ENCODE measurements at regions not wholly inside any gene's neighbourhood (a gene's known extent, or its start where the extent isn't known, plus 50 kb on each side); places are given as distances from the start of the nearest gene placed in this dataset.

DNA sequence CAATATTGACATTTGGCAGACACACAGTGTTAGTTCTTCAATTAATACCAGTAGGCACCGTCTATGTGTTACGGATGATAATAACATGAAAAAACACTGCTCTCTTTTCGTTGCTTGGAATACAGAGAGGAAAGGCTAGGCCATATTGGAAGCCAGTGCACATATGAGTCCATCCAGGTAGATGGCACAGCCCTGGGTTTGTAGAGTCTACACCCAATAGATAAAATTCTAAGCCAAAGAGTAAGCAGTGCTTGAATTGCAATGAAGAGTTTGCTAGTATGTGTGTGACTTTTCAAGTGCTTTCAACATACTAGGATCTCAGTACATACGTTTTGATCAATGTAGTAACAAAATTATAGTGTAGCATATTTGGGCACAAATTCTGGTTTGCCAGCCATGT, 243.3 kb upstream of the AVPR1A start:
- FAIRE-seq (no peak), DNase-seq (ENCODE audit: low read depth, low spot score) (no peak), ATAC-seq (no peak)
- no peak overlapping the region for H3K9ac ChIP-seq (ENCODE audit: control insufficient read depth, insufficient read depth, low read length)
- WGBS (ENCODE audit: insufficient coverage, insufficient replicate concordance, low lambda C conversion rate, missing lambda C conversion rate) = 47% methylated on average over 4 of the region's 4 CpGs
- H2AFZ ChIP-seq (ENCODE audit: control insufficient read depth, low read depth, low read length) = no peak overlapping the region
- no peak overlapping the region for H3K4me2 ChIP-seq (ENCODE audit: control insufficient read depth, insufficient read depth)
- TF ChIP-seq SIX5 (IDR thresholded peaks at IDR 0.05; ENCODE audit: low read depth, low read length, severe bottlenecking) (no peak), EZH2 (IDR thresholded peaks at IDR 0.05; ENCODE audit: borderline replicate concordance, control insufficient read depth, low read depth, low read length) (no peak)
- TF ChIP-seq, protein P1, sequence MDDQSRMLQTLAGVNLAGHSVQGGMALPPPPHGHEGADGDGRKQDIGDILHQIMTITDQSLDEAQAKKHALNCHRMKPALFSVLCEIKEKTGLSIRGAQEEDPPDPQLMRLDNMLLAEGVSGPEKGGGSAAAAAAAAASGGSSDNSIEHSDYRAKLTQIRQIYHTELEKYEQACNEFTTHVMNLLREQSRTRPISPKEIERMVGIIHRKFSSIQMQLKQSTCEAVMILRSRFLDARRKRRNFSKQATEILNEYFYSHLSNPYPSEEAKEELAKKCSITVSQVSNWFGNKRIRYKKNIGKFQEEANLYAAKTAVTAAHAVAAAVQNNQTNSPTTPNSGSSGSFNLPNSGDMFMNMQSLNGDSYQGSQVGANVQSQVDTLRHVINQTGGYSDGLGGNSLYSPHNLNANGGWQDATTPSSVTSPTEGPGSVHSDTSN (IDR thresholded peaks at IDR 0.05; ENCODE audit: insufficient replicate concordance, low read depth, low read length) = no peak
- TF ChIP-seq, protein P2, sequence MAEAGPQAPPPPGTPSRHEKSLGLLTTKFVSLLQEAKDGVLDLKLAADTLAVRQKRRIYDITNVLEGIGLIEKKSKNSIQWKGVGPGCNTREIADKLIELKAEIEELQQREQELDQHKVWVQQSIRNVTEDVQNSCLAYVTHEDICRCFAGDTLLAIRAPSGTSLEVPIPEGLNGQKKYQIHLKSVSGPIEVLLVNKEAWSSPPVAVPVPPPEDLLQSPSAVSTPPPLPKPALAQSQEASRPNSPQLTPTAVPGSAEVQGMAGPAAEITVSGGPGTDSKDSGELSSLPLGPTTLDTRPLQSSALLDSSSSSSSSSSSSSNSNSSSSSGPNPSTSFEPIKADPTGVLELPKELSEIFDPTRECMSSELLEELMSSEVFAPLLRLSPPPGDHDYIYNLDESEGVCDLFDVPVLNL (IDR thresholded peaks at IDR 0.05; ENCODE audit: low read depth, low read length) = no peak
- no peaks in the 10 kb centered on the region for H3K79me2 ChIP-seq (ENCODE audit: control insufficient read depth, insufficient read depth, low read length)
- intact Hi-C loops (cut with micrococcal nuclease; ENCODE audit: unreplicated experiment) = no loop called here
- no peaks in the 10 kb centered on the region for H3K9me3 ChIP-seq (replicated peaks; ENCODE audit: control insufficient read depth, insufficient read depth, low read length)
- POLR2A ChIA-PET = no interaction called here
- in situ Hi-C loops (cut with MboI) = no loop called here
- BruUV-seq (replicated peaks) = no TSS peak
- CTCF ChIA-PET = no interaction called here
- SMC1A ChIA-PET (ENCODE audit: uncharacterized antibody, unreplicated experiment) = no interaction called here
- no peaks in the 10 kb centered on the region for H3K4me1 ChIP-seq (ENCODE audit: control insufficient read depth, insufficient read depth, low read length)
- RAD21 ChIA-PET (ENCODE audit: unreplicated experiment) = no interaction called here
- H4K20me1 ChIP-seq (ENCODE audit: control insufficient read depth, insufficient read depth) = no peaks in the 10 kb centered on the region
- no peaks in the 10 kb centered on the region for H3K36me3 ChIP-seq (ENCODE audit: control insufficient read depth in 2 of 2, insufficient read depth in 2 of 2, low read length in 1 of 2)
- H3K27me3 ChIP-seq (replicated peaks in 1 of 2; ENCODE audit: control insufficient read depth in 2 of 2, insufficient read depth in 2 of 2, low read length in 1 of 2) = no peaks in the 10 kb centered on the region
- H3K4me3 ChIP-seq = no peak overlapping the region
- H3K27ac ChIP-seq (ENCODE audit: control insufficient read depth, insufficient read depth) = no peak overlapping the region

DNA sequence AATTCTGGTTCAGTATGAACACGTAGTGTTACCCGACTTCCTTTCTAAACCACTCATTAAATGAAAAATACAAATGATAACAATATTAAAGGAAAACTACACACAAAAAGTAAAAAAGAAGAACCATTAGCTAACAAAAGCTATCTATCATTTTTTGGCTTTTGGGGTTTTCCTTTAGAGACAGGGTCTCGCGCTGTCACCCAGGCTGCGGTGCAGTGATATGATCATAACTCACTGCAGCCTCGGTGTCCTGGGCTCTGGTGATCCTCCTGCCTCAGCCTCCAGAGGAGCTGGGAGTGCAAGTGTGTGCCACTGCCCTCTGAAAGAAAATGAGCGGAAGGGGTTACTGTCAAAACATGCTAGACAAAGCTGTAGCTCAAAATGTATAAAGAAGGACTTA, 238.2 kb upstream of the AVPR1A start:
- ChIA-PET SMC1A (ENCODE audit: uncharacterized antibody, unreplicated experiment) (no interaction called here), CTCF (interaction anchor here (0.6 to 1.0 kb wide), 3 partner anchors 14 to 237 kb away, joined by 3 read pairs; no protein-coding TSS in a partner anchor), RAD21 (ENCODE audit: unreplicated experiment) (no interaction called here), POLR2A (interaction anchor here (1.1 kb wide), 1 partner anchor 11 kb away, joined by 3 read pairs; no protein-coding TSS in a partner anchor)
- 65% methylated on average over 7 of the region's 7 CpGs for WGBS (ENCODE audit: insufficient coverage, insufficient replicate concordance, low lambda C conversion rate, missing lambda C conversion rate)
- DNase-seq (ENCODE audit: low read depth, low spot score) (no peak), ATAC-seq (no peak), FAIRE-seq (no peak)
- H3K27ac ChIP-seq (ENCODE audit: control insufficient read depth, insufficient read depth) = no peak overlapping the region
- in situ Hi-C loops (cut with MboI) (no loop called here), intact Hi-C loops (cut with micrococcal nuclease; ENCODE audit: unreplicated experiment) (no loop called here)
- no peaks in the 10 kb centered on the region for H3K79me2 ChIP-seq (ENCODE audit: control insufficient read depth, insufficient read depth, low read length)
- H2AFZ ChIP-seq (ENCODE audit: control insufficient read depth, low read depth, low read length) = no peak overlapping the region
- no peaks in the 10 kb centered on the region for H3K27me3 ChIP-seq (replicated peaks in 1 of 2; ENCODE audit: control insufficient read depth in 2 of 2, insufficient read depth in 2 of 2, low read length in 1 of 2)
- no peak overlapping the region for H3K9ac ChIP-seq (ENCODE audit: control insufficient read depth, insufficient read depth, low read length)
- no peaks in the 10 kb centered on the region for H3K9me3 ChIP-seq (replicated peaks; ENCODE audit: control insufficient read depth, insufficient read depth, low read length)
- no peak overlapping the region for H3K4me2 ChIP-seq (ENCODE audit: control insufficient read depth, insufficient read depth)
- no peaks in the 10 kb centered on the region for H3K36me3 ChIP-seq (ENCODE audit: control insufficient read depth in 2 of 2, insufficient read depth in 2 of 2, low read length in 1 of 2)
- BruUV-seq (replicated peaks) = no TSS peak
- no peak overlapping the region for H3K4me3 ChIP-seq
- no peaks in the 10 kb centered on the region for H3K4me1 ChIP-seq (ENCODE audit: control insufficient read depth, insufficient read depth, low read length)
- no peaks in the 10 kb centered on the region for H4K20me1 ChIP-seq (ENCODE audit: control insufficient read depth, insufficient read depth)
- TF ChIP-seq CREM (IDR thresholded peaks at IDR 0.05; ENCODE audit: low read depth) (no peak), SIX5 (IDR thresholded peaks at IDR 0.05; ENCODE audit: low read depth, low read length, severe bottlenecking) (no peak), MTA3 (IDR thresholded peaks at IDR 0.05; ENCODE audit: borderline replicate concordance, low read length) (no peak), CHD1 (IDR thresholded peaks at IDR 0.05; ENCODE audit: low read depth, low read length) (no peak), POLR2A (IDR thresholded peaks at IDR 0.05; ENCODE audit: low read depth, low read length) (no peak), NFYA (IDR thresholded peaks at IDR 0.05; ENCODE audit: borderline replicate concordance, low read depth, low read length) (no peak), CBFB (IDR thresholded peaks at IDR 0.05; ENCODE audit: low read depth) (no peak)
- TF ChIP-seq, protein P3, sequence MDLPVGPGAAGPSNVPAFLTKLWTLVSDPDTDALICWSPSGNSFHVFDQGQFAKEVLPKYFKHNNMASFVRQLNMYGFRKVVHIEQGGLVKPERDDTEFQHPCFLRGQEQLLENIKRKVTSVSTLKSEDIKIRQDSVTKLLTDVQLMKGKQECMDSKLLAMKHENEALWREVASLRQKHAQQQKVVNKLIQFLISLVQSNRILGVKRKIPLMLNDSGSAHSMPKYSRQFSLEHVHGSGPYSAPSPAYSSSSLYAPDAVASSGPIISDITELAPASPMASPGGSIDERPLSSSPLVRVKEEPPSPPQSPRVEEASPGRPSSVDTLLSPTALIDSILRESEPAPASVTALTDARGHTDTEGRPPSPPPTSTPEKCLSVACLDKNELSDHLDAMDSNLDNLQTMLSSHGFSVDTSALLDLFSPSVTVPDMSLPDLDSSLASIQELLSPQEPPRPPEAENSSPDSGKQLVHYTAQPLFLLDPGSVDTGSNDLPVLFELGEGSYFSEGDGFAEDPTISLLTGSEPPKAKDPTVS (IDR thresholded peaks at IDR 0.05; ENCODE audit: low read depth, low read length) = no peak
- TF ChIP-seq, protein P4, sequence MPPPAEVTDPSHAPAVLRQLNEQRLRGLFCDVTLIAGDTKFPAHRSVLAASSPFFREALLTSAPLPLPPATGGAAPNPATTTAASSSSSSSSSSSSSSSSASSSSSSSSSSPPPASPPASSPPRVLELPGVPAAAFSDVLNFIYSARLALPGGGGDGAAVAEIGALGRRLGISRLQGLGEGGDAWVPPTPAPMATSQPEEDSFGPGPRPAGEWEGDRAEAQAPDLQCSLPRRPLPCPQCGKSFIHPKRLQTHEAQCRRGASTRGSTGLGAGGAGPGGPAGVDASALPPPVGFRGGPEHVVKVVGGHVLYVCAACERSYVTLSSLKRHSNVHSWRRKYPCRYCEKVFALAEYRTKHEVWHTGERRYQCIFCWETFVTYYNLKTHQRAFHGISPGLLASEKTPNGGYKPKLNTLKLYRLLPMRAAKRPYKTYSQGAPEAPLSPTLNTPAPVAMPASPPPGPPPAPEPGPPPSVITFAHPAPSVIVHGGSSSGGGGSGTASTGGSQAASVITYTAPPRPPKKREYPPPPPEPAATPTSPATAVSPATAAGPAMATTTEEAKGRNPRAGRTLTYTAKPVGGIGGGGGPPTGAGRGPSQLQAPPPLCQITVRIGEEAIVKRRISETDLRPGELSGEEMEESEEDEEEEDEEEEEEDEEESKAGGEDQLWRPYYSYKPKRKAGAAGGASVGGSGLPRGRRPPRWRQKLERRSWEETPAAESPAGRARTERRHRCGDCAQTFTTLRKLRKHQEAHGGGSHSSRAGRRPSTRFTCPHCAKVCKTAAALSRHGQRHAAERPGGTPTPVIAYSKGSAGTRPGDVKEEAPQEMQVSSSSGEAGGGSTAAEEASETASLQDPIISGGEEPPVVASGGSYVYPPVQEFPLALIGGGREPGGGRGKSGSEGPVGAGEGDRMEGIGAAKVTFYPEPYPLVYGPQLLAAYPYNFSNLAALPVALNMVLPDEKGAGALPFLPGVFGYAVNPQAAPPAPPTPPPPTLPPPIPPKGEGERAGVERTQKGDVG (CRISPR knock-in tag; IDR thresholded peaks at IDR 0.05) = no peak

Measured in GM12878 (cell line).